Left lung (tissue), 4 donors: ENCODE measurements at regions not wholly inside any gene's neighbourhood (a gene's known extent, or its start where the extent isn't known, plus 50 kb on each side); places are given as distances from the start of the nearest gene placed in this dataset.

ENCODE experiments used
- ATAC-seq: fragments of 200-7000 bp; cut with Tn5 transposase; one replicate; pipeline ENCODE4 v1.9.1; 2020; ENCODE audit warnings: moderate library complexity
- DNase-seq, 4 donors: peaks; one replicate each; pipeline ENCODE4 v3.0.0-alpha.2; 2013 to 2020
- H3K27ac ChIP-seq, 2 donors: fragments of 200-600 bp; sonication (generic) in 1 of 2; one replicate each; pipeline versions ENCODE4 v1.5.0 to v1.8.0; 2020 to 2021
- H3K27me3 ChIP-seq, 2 donors: fragments of 200-600 bp; sonication (generic) in 1 of 2; one replicate each; pipeline versions ENCODE4 v1.5.0 to v1.8.0; 2020 to 2021
- H3K36me3 ChIP-seq, 2 donors: fragments of 200-600 bp; sonication (generic) in 1 of 2; one replicate each; pipeline versions ENCODE4 v1.5.0 to v1.8.0; 2020 to 2021
- H3K4me1 ChIP-seq, 2 donors: fragments of 200-600 bp; one replicate each; pipeline ENCODE4 v1.8.0; 2021
- H3K4me3 ChIP-seq, 2 donors: fragments of 200-600 bp; sonication (generic) in 1 of 2; one replicate each; pipeline versions ENCODE4 v1.5.0 to v1.8.0; 2020 to 2021; ENCODE audit warnings: mild to moderate bottlenecking in 1 of 2
- H3K9me3 ChIP-seq, 2 donors: fragments of 200-600 bp; sonication (generic) in 1 of 2; one replicate each; pipeline versions ENCODE4 v1.5.0 to v1.8.0; 2020 to 2021
- intact Hi-C, 2 donors: fragments of 100-400 bp; cut with DNase I; formaldehyde crosslinking; loops; one replicate each; pipeline versions ENCODE4 v1.11.2 to v1.14.2; 2022
- TF ChIP-seq, protein P1 (sequence below), 2 donors: fragments of 200-600 bp; sonication (generic) in 1 of 2; IDR thresholded peaks; one replicate each; pipeline versions ENCODE4 v1.5.0 to v1.8.0; 2021; ENCODE audit warnings: antibody characterized with exemption in 2 of 2
- donor health status: DM: no; HTN: yes; CAD: no.
- donor health status: DM: no; HTN: no; CAD: no.

DNA sequence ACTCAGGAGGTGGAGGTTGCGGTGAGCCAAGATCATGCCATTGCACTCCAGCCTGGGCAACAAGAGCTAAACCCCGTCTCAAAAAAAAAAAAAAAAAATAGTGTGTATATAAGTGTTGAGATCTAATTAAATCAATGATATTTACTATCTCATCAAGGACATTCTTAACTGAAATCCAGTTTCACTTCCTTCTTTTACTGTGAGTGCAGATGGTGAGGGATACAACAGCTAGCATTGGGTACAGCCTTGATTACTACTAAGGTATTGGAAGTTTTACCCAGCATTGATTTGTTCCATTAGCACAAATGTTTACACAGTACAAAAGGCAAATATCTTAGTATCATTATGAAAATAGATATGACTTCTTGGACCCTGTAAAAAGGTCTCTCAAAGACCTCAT, 546.6 kb downstream of the KCTD12 start:
- ATAC-seq, result no peak

GRCh38 chr13:76338003-76338402, 548.2 kb downstream of the KCTD12 start:
- ATAC-seq, result no peak
- no peak overlapping the region for H3K4me3 ChIP-seq
- H3K4me1 ChIP-seq, result no peaks in the 10 kb centered on the region
- H3K9me3 ChIP-seq, result peaks cover 0 to 3% of the 10 kb centered on the region in 2 donors
- no peak overlapping the region for H3K27ac ChIP-seq
- H3K27me3 ChIP-seq, result no peaks in the 10 kb centered on the region
- H3K36me3 ChIP-seq, result no peaks in the 10 kb centered on the region
- no peak for DNase-seq
- TF ChIP-seq, protein P1, sequence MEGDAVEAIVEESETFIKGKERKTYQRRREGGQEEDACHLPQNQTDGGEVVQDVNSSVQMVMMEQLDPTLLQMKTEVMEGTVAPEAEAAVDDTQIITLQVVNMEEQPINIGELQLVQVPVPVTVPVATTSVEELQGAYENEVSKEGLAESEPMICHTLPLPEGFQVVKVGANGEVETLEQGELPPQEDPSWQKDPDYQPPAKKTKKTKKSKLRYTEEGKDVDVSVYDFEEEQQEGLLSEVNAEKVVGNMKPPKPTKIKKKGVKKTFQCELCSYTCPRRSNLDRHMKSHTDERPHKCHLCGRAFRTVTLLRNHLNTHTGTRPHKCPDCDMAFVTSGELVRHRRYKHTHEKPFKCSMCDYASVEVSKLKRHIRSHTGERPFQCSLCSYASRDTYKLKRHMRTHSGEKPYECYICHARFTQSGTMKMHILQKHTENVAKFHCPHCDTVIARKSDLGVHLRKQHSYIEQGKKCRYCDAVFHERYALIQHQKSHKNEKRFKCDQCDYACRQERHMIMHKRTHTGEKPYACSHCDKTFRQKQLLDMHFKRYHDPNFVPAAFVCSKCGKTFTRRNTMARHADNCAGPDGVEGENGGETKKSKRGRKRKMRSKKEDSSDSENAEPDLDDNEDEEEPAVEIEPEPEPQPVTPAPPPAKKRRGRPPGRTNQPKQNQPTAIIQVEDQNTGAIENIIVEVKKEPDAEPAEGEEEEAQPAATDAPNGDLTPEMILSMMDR (IDR thresholded peaks at IDR 0.05), result no peak
- intact Hi-C loops, result no loop called here

More for the DNA sequence above, 546.6 kb downstream of the KCTD12 start:
- Histone ChIP-seq H3K27ac (no peak overlapping the region), H3K9me3 (peaks cover 0 to 3% of the 10 kb centered on the region in 2 donors), H3K4me3 (no peak overlapping the region), H3K36me3 (no peaks in the 10 kb centered on the region), H3K27me3 (no peaks in the 10 kb centered on the region), H3K4me1 (no peaks in the 10 kb centered on the region)
- DNase-seq, result no peak
- TF ChIP-seq, protein P1 (IDR thresholded peaks at IDR 0.05), result no peak
- intact Hi-C loops, result no loop called here

- H3K27ac ChIP-seq, result no peak overlapping the region
- TF ChIP-seq, protein P1 (IDR thresholded peaks at IDR 0.05), result no peak
- ATAC-seq (no peak), DNase-seq (no peak)
- no peaks in the 10 kb centered on the region for H3K27me3 ChIP-seq
- intact Hi-C loops, result no loop called here
- H3K4me1 ChIP-seq, result no peaks in the 10 kb centered on the region
- H3K36me3 ChIP-seq, result no peaks in the 10 kb centered on the region
- H3K9me3 ChIP-seq, result peaks cover 0 to 2% of the 10 kb centered on the region in 2 donors
- no peak overlapping the region for H3K4me3 ChIP-seq
Measured at GRCh38 chr13:76336889-76337844, 549.0 kb downstream of the KCTD12 start.

DNA sequence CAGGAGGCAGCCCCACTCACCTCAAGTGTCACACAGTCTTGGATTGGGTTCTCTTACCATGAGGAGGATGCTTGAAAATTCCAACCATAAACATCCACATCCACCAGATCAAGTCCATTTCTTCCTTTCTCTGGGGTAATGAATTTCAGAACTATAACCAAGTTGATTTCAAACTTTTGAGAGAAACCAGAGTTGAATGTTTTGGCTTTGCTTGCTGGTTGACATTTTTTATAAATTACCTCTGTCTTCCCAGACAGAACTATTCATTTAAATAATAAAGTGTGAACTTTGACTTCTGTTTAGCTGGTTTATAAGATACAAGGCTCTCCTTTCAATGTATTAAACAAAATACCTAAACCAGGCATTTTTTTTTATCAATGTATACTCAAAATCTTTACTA, 550.7 kb downstream of the KCTD12 start:
- Histone ChIP-seq H3K4me1 (no peaks in the 10 kb centered on the region), H3K36me3 (no peaks in the 10 kb centered on the region), H3K27ac (no peak overlapping the region), H3K4me3 (no peak overlapping the region), H3K27me3 (no peaks in the 10 kb centered on the region), H3K9me3 (no peaks in the 10 kb centered on the region)
- ATAC-seq, result no peak
- intact Hi-C loops, result no loop called here
- TF ChIP-seq, protein P1 (IDR thresholded peaks at IDR 0.05), result no peak
- DNase-seq, result no peak

- Histone ChIP-seq H3K36me3 (no peaks in the 10 kb centered on the region), H3K27me3 (no peaks in the 10 kb centered on the region), H3K4me1 (no peaks in the 10 kb centered on the region), H3K4me3 (no peak overlapping the region), H3K27ac (peak overlapping the region; percentile 1 to 37), H3K9me3 (no peaks in the 10 kb centered on the region)
- ATAC-seq, result peak; percentile 87
- DNase-seq, result peak in 2 of 4 donors; percentile 44 to 63
- TF ChIP-seq, protein P1 (IDR thresholded peaks at IDR 0.05), result no peak
- intact Hi-C loops, result no loop called here
Measured at GRCh38 chr13:76331943-76332712, 554.1 kb downstream of the KCTD12 start.
